COLO668 (cell line): ENCODE measurements at regions not wholly inside any gene's neighbourhood (a gene's known extent, or its start where the extent isn't known, plus 50 kb on each side); places are given as distances from the start of the nearest gene placed in this dataset.

ENCODE experiments used
- DNase-seq: peaks from one replicate; lab custom pipeline; 2025; ENCODE audit not compliant: unreplicated experiment; lab: John Stamatoyannopoulos, UW

GRCh38 chr6:62672989-62673388 is 387.0 kb upstream of the KHDRBS2 start:
- no peak for DNase-seq

GRCh38 chr6:62670490-62671223 is 384.6 kb upstream of the KHDRBS2 start:
- DNase-seq, result no peak

GRCh38 chr6:62669831-62670230 is 383.8 kb upstream of the KHDRBS2 start:
- no peak for DNase-seq

- DNase-seq, result no peak
Measured at GRCh38 chr6:62652692-62653328, 366.8 kb upstream of the KHDRBS2 start.

- no peak for DNase-seq
Measured at GRCh38 chr6:62645274-62645673, 359.2 kb upstream of the KHDRBS2 start.

GRCh38 chr6:62640749-62641148 is 354.7 kb upstream of the KHDRBS2 start:
- no peak for DNase-seq

- no peak for DNase-seq
Measured at GRCh38 chr6:62626661-62627060, 340.6 kb upstream of the KHDRBS2 start.

- DNase-seq, result no peak
Measured at GRCh38 chr6:62623846-62624532, 338.0 kb upstream of the KHDRBS2 start.

GRCh38 chr6:62615366-62616015 is 329.5 kb upstream of the KHDRBS2 start:
- no peak for DNase-seq

- no peak for DNase-seq
Measured at GRCh38 chr6:62614442-62614841, 328.4 kb upstream of the KHDRBS2 start.

- no peak for DNase-seq
Measured at GRCh38 chr6:62613928-62614327, 327.9 kb upstream of the KHDRBS2 start.

- no peak for DNase-seq
Measured at GRCh38 chr6:62612471-62612870, 326.4 kb upstream of the KHDRBS2 start.

- DNase-seq, result no peak
Measured at GRCh38 chr6:62570372-62570771, 284.3 kb upstream of the KHDRBS2 start.

GRCh38 chr6:62541502-62541901 is 255.5 kb upstream of the KHDRBS2 start:
- no peak for DNase-seq

- DNase-seq, result no peak
Measured at GRCh38 chr6:62530985-62531384, 245.0 kb upstream of the KHDRBS2 start.

GRCh38 chr6:62528894-62529526 is 243.0 kb upstream of the KHDRBS2 start:
- DNase-seq, result no peak

GRCh38 chr6:62523630-62524029 is 237.6 kb upstream of the KHDRBS2 start:
- DNase-seq, result no peak

- DNase-seq, result no peak
Measured at GRCh38 chr6:62519574-62519973, 233.5 kb upstream of the KHDRBS2 start.

- no peak for DNase-seq
Measured at GRCh38 chr6:62516291-62517141, 230.5 kb upstream of the KHDRBS2 start.

- DNase-seq, result no peak
Measured at GRCh38 chr6:62492192-62492822, 206.3 kb upstream of the KHDRBS2 start.
